ENCODE measurements at regions not wholly inside any gene's neighbourhood (a gene's known extent, or its start where the extent isn't known, plus 50 kb on each side); places are given as distances from the start of the nearest gene placed in this dataset.

- dilution Hi-C loops (cut with MboI; ENCODE audit: extremely low pct_ligation_motif_present, low sequenced_read_pairs), result no loop called here
- no peak overlapping the region for H3K4me2 ChIP-seq (ENCODE audit: control insufficient read depth, extremely low read depth, insufficient read depth, low read depth, low read length)
- DNase-seq (ENCODE audit: low read depth, low spot score) (no peak), FAIRE-seq (no peak)
- TF ChIP-seq CTCF (optimal IDR thresholded peaks at IDR 0.05 in 1 of 3, IDR thresholded peaks at IDR 0.05 in 1 of 3, conservative IDR thresholded peaks at IDR 0.05 in 1 of 3; ENCODE audit: extremely low read depth in 1 of 3, insufficient read depth in 2 of 3, low read length in 3 of 3) (no peak), EZH2 (IDR thresholded peaks at IDR 0.05; ENCODE audit: low read length) (no peak)
- H3K27ac ChIP-seq (ENCODE audit: control insufficient read depth, insufficient read depth, low read length), result no peak overlapping the region
- no peaks in the 10 kb centered on the region for H3K9me1 ChIP-seq (ENCODE audit: control insufficient read depth, extremely low read depth, insufficient read depth, low read length)
- H4K20me1 ChIP-seq (ENCODE audit: control insufficient read depth, extremely low read depth, insufficient read depth, low read length), result no peaks in the 10 kb centered on the region
- H3K9me3 ChIP-seq (ENCODE audit: control insufficient read depth, low read depth, low read length), result no peaks in the 10 kb centered on the region
- H3K27me3 ChIP-seq (ENCODE audit: control insufficient read depth, extremely low read depth, insufficient read depth, low read length), result no peaks in the 10 kb centered on the region
- no peak overlapping the region for H2AFZ ChIP-seq (ENCODE audit: control insufficient read depth, low read length)
- H3K4me1 ChIP-seq (ENCODE audit: control insufficient read depth, extremely low read depth, insufficient read depth, low read length), result no peaks in the 10 kb centered on the region
- no peaks in the 10 kb centered on the region for H3K36me3 ChIP-seq (ENCODE audit: control insufficient read depth in 2 of 2, extremely low read depth in 1 of 2, insufficient read depth in 2 of 2, low read length in 2 of 2)
- H3K9ac ChIP-seq (ENCODE audit: control insufficient read depth, extremely low read depth, insufficient read depth, low read length), result no peak overlapping the region
- no peak overlapping the region for H3K4me3 ChIP-seq (ENCODE audit: control insufficient read depth in 2 of 3, extremely low read depth in 1 of 3, insufficient read depth in 2 of 3, low read depth in 1 of 3, low read length in 3 of 3)
- H3K79me2 ChIP-seq (ENCODE audit: control insufficient read depth, insufficient read depth, low read length), result no peaks in the 10 kb centered on the region
These were observed 126.3 kb upstream of the ASTN2 start for GRCh38 chr9:117541181-117541580.

- H3K4me3 ChIP-seq (ENCODE audit: control insufficient read depth in 2 of 3, extremely low read depth in 1 of 3, insufficient read depth in 2 of 3, low read depth in 1 of 3, low read length in 3 of 3), result no peak overlapping the region
These were observed 121.1 kb upstream of the ASTN2 start for GRCh38 chr9:117535973-117536372.

More at GRCh38 chr9:117535973-117536372, 121.1 kb upstream of the ASTN2 start:
- FAIRE-seq (no peak), DNase-seq (ENCODE audit: low read depth, low spot score) (no peak)
- Histone ChIP-seq H2AFZ (ENCODE audit: control insufficient read depth, low read length) (no peak overlapping the region), H3K4me1 (ENCODE audit: control insufficient read depth, extremely low read depth, insufficient read depth, low read length) (no peaks in the 10 kb centered on the region), H3K79me2 (ENCODE audit: control insufficient read depth, insufficient read depth, low read length) (no peaks in the 10 kb centered on the region), H3K9ac (ENCODE audit: control insufficient read depth, extremely low read depth, insufficient read depth, low read length) (no peak overlapping the region), H3K36me3 (ENCODE audit: control insufficient read depth in 2 of 2, extremely low read depth in 1 of 2, insufficient read depth in 2 of 2, low read length in 2 of 2) (no peaks in the 10 kb centered on the region), H3K9me1 (ENCODE audit: control insufficient read depth, extremely low read depth, insufficient read depth, low read length) (no peaks in the 10 kb centered on the region), H3K4me2 (ENCODE audit: control insufficient read depth, extremely low read depth, insufficient read depth, low read depth, low read length) (no peak overlapping the region), H3K9me3 (ENCODE audit: control insufficient read depth, low read depth, low read length) (no peaks in the 10 kb centered on the region), H4K20me1 (ENCODE audit: control insufficient read depth, extremely low read depth, insufficient read depth, low read length) (no peaks in the 10 kb centered on the region), H3K27ac (ENCODE audit: control insufficient read depth, insufficient read depth, low read length) (no peak overlapping the region), H3K27me3 (ENCODE audit: control insufficient read depth, extremely low read depth, insufficient read depth, low read length) (no peaks in the 10 kb centered on the region)
- dilution Hi-C loops (cut with MboI; ENCODE audit: extremely low pct_ligation_motif_present, low sequenced_read_pairs), result no loop called here
- TF ChIP-seq CTCF (optimal IDR thresholded peaks at IDR 0.05 in 1 of 3, IDR thresholded peaks at IDR 0.05 in 1 of 3, conservative IDR thresholded peaks at IDR 0.05 in 1 of 3; ENCODE audit: extremely low read depth in 1 of 3, insufficient read depth in 2 of 3, low read length in 3 of 3), result no peak
- TF ChIP-seq EZH2 (IDR thresholded peaks at IDR 0.05; ENCODE audit: low read length), result no peak

All from keratinocyte (primary cell).